ENCODE measurements at regions not wholly inside any gene's neighbourhood (a gene's known extent, or its start where the extent isn't known, plus 50 kb on each side); places are given as distances from the start of the nearest gene placed in this dataset.

DNA sequence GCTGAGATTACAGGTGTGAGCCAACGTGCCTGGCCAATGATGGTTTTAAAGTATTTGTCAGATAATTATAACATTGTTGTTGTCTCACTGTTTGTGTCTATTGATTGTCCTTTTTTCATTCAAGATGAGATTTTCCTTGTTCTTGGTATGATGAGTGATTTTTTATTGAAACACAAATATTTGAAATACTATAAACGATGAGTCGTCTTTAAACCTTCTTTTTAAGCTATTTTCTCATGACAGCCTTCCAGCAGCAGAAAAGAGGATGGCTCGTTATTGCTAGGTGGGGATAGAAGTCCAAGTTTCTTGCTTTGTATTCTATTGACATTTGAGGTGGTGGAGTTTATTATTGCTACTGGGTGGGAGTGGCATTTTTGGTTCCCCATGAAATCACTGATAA lies 61.7 kb upstream of the MDFIC2 start:
- DNase-seq (ENCODE audit: low spot score): no peak
- Histone ChIP-seq H3K27ac (no peak overlapping the region), H3K4me3 (no peak overlapping the region)
- TF ChIP-seq, protein P1, sequence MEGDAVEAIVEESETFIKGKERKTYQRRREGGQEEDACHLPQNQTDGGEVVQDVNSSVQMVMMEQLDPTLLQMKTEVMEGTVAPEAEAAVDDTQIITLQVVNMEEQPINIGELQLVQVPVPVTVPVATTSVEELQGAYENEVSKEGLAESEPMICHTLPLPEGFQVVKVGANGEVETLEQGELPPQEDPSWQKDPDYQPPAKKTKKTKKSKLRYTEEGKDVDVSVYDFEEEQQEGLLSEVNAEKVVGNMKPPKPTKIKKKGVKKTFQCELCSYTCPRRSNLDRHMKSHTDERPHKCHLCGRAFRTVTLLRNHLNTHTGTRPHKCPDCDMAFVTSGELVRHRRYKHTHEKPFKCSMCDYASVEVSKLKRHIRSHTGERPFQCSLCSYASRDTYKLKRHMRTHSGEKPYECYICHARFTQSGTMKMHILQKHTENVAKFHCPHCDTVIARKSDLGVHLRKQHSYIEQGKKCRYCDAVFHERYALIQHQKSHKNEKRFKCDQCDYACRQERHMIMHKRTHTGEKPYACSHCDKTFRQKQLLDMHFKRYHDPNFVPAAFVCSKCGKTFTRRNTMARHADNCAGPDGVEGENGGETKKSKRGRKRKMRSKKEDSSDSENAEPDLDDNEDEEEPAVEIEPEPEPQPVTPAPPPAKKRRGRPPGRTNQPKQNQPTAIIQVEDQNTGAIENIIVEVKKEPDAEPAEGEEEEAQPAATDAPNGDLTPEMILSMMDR (IDR thresholded peaks at IDR 0.05): no peak
